Neural progenitor cell (in vitro differentiated cells): ENCODE measurements at regions not wholly inside any gene's neighbourhood (a gene's known extent, or its start where the extent isn't known, plus 50 kb on each side); places are given as distances from the start of the nearest gene placed in this dataset.

Source experiments
- CTCF ChIP-seq: fragments of 200-600 bp; sonication (generic); IDR thresholded peaks from 2 replicates; pipeline ENCODE4 v1.5.1; 2017; ENCODE audit warnings: antibody characterized with exemption, mild to moderate bottlenecking
- EZH2phosphoT487 ChIP-seq: fragments of 200-600 bp; sonication (generic); IDR thresholded peaks from 2 replicates; pipeline ENCODE4 v1.6.1; 2017; ENCODE audit warnings: antibody characterized with exemption

GRCh38 chr6:111927321-111927720 lies 54.1 kb upstream of the FYN start:
- no peak for TF ChIP-seq CTCF
- no peak for TF ChIP-seq EZH2phosphoT487
